GM12873 (cell line): ENCODE measurements at regions not wholly inside any gene's neighbourhood (a gene's known extent, or its start where the extent isn't known, plus 50 kb on each side); places are given as distances from the start of the nearest gene placed in this dataset.

Experiments used
- TF ChIP-seq, protein P1 (sequence below): IDR thresholded peaks from 2 replicates; pipeline ENCODE4 v1.5.1; 2012; ENCODE audit warnings: low read depth, mild to moderate bottlenecking, moderate library complexity, low read length, control low read depth; ENCODE audit not compliant: insufficient read depth; ENCODE audit errors: missing control alignments

DNA sequence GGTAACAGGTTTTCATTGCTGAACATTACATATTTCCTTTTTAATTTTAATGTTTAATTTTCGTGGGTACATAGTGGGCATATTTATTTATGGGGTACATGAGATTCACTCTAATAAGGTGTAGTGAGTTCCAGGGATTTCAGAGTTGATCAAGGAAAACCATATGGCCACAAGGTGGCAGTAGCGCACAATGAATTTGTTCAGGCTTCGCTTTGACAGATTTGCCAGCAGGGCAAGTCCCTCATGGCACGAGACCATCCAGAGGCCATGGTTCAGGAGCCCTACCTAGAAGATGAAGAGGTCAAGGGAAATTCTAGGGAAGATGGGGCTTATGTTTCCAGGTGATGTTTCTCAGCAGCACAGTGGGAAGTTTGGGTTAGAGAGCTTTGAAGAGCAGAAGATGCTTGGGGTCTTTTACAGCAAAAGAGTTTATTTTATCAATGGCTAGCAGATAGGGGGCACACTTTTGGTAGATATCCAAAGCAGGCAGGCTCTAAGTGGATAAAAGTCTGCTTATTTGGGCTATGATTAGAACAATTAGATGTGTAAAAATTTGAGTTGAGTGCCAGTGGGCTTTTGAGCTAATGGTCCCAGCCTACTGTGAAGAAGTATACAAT lies 1004.4 kb downstream of the AACS start:
- TF ChIP-seq, protein P1, sequence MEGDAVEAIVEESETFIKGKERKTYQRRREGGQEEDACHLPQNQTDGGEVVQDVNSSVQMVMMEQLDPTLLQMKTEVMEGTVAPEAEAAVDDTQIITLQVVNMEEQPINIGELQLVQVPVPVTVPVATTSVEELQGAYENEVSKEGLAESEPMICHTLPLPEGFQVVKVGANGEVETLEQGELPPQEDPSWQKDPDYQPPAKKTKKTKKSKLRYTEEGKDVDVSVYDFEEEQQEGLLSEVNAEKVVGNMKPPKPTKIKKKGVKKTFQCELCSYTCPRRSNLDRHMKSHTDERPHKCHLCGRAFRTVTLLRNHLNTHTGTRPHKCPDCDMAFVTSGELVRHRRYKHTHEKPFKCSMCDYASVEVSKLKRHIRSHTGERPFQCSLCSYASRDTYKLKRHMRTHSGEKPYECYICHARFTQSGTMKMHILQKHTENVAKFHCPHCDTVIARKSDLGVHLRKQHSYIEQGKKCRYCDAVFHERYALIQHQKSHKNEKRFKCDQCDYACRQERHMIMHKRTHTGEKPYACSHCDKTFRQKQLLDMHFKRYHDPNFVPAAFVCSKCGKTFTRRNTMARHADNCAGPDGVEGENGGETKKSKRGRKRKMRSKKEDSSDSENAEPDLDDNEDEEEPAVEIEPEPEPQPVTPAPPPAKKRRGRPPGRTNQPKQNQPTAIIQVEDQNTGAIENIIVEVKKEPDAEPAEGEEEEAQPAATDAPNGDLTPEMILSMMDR, result peak; percentile 76

DNA sequence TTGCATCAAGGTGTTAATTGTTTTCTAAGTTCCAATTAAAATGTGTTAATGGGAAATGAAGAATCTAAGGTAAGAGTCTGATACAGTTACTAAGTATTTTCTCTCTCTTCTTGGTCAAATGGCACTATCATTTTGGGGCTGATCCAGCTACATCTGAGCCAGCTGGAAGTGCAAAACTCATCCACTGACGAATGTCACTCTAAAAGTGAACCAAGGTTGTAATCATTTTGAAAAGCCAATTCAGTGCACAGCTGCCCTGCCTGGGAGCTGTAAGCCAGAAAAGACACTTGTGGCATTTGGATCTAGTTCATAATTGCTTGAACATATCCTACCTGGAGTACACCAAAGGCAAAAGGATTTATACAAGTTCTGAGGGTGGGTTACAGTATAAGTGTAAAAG lies 1011.3 kb downstream of the AACS start:
- TF ChIP-seq, protein P1, result no peak

DNA sequence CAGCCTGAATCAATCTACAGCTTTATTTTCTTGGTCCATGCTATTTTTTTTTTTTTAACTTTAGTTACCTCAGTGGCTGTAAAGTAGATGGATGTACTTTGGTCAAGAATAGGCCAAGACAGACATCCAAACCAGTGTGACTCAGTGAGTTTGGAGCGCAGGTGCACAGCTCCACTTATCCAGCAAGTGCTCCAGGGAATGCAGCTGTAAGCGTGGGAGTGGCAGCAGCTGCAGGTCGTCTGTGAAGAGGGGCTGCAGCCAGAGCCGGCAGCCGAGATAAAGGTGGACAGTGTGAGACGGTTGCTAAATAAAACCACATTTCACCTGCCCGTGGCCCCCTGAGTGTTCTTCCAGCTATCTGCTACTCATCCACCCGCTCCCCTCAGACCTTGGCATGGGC lies 1018.7 kb downstream of the AACS start:
- TF ChIP-seq, protein P1, result no peak

DNA sequence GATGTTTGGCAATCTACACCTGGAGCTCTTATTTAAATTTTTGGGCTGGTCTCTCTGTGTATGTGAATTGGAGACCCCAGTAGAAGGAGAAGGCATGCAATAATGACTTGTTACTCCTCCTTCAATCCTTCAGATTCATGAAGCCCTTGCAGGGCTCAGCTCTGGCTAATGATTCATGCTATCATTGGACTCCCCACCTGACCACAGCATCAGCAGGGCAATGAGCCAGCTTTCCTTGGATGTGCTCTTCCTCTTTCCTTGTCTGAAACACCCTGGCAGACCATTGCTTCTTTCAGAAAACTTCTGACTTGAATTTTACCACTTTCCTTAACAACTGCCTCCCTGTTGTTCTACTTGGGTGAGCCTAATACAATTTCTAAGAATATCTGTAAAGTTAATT lies 1019.2 kb downstream of the AACS start:
- TF ChIP-seq, protein P1, result no peak

DNA sequence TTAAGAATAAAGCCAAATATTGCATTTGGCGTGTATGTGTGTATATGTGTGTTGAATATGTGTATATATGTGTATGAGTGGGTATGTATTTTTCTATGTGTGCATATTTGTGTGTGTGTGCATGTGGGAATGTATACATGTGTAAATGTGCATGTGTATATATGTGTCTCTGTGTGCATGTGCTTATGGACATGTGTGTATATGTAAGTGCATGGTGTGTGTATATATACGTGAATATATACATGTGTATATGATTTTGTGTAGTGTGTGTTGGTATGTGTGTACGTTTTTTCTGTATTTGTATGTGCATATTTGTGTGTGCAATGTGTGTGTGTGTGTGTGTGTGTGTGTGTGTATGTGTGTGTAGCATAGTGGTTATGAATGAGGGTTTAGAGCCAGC lies 1021.0 kb downstream of the AACS start:
- TF ChIP-seq, protein P1, result no peak

DNA sequence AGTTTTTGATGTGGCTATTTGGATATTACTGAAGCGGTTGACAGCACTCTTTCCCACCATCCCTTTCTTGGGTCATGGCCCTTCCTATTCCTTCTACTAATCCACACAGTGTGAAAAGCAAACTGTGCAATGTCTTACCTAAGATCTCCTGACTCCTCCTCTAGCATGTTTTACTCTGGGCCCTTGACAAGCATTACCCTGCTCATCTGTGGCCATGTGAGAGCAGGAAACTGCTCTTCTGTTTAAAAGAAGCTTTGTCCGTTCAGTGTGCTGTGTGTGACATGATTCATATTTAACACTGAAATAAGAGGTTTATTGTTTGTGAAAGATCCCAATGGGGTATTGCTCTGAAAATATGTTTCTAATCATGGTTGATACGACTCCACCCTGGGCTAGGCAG lies 1022.5 kb downstream of the AACS start:
- TF ChIP-seq, protein P1, result no peak

DNA sequence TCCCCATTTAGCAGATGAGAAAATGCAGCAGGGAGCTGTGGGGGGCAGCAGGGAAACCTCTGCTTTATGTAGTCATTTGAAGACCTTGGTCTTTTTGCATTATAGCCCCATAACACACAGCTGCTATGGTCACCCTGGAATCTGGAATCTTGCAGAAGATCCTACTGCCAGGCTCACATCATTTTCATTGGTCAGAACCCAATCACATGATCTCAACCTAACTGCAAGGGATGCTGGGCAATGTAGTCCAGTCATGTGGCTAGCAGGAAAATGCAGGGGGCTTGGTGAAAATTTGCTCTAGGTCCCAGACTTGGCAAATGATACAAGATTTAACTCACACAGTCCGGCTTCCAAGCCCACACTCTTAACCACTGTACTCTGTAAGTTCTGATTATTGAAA lies 1028.7 kb downstream of the AACS start:
- TF ChIP-seq, protein P1, result no peak
